H1 (cell line): ENCODE measurements at regions not wholly inside any gene's neighbourhood (a gene's known extent, or its start where the extent isn't known, plus 50 kb on each side); places are given as distances from the start of the nearest gene placed in this dataset.

ENCODE experiments used
- CTCF ChIA-PET: fragments of 300-600 bp; sonication (Branson Sonifier 250); formaldehyde crosslinking; loops from one replicate; lab custom pipeline; 2021; ENCODE audit not compliant: partially characterized antibody; lab: Charles Lee
- POLR2A ChIA-PET: fragments of 300-600 bp; sonication (Branson Sonifier 250); formaldehyde crosslinking; loops from one replicate; lab custom pipeline; 2021; ENCODE audit warnings: inconsistent platforms; ENCODE audit not compliant: partially characterized antibody; lab: Charles Lee
- DNase-seq, 2 experiments: peaks; one replicate each; pipeline versions ENCODE4 v3.0.0 to v3.0.0-alpha.2; 2010 to 2022; ENCODE audit warnings: low spot score in 2 of 2, low read depth in 1 of 2, mixed read lengths in 1 of 2
- FAIRE-seq: peaks from 2 replicates; lab custom pipeline; 2011; peaks lifted over from hg19 to GRCh38; lab: Jason Lieb, UNC
- H2AFZ ChIP-seq: 2 replicates; pipeline ENCODE4 v1.8.1; 2012; ENCODE audit warnings: low read length, inconsistent platforms
- H2AK5ac ChIP-seq: 2 replicates; pipeline ENCODE4 v1.6.1; 2013; ENCODE audit warnings: low read depth, low read length
- H2BK120ac ChIP-seq: replicated peaks from 2 replicates; pipeline ENCODE3; 2013; ENCODE audit warnings: low read depth, low read length, inconsistent platforms
- H2BK12ac ChIP-seq: 2 replicates; pipeline ENCODE4 v1.6.1; 2013; ENCODE audit warnings: low read depth, low read length
- H2BK15ac ChIP-seq: 2 replicates; pipeline ENCODE4 v1.6.1; 2013; ENCODE audit warnings: low read length
- H2BK20ac ChIP-seq: 2 replicates; pipeline ENCODE4 v1.6.1; 2013; ENCODE audit warnings: low read length
- H2BK5ac ChIP-seq: 2 replicates; pipeline ENCODE4 v1.6.1; 2013; ENCODE audit warnings: low read depth, low read length
- H3K14ac ChIP-seq: 2 replicates; pipeline ENCODE4 v1.6.1; 2013; ENCODE audit warnings: inconsistent platforms; ENCODE audit not compliant: insufficient read length
- H3K18ac ChIP-seq: 2 replicates; pipeline ENCODE4 v1.6.1; 2013; ENCODE audit warnings: low read length; ENCODE audit errors: extremely low read depth
- H3K23ac ChIP-seq: 2 replicates; pipeline ENCODE4 v1.6.1; 2013; ENCODE audit warnings: inconsistent platforms; ENCODE audit not compliant: insufficient read length
- H3K23me2 ChIP-seq: 2 replicates; pipeline ENCODE4 v1.6.1; 2013; ENCODE audit warnings: low read depth, low read length
- H3K27ac ChIP-seq: 2 replicates; pipeline ENCODE4 v1.6.1; 2011; ENCODE audit warnings: low read depth, low read length, inconsistent platforms
- H3K27me3 ChIP-seq, 4 experiments: replicated peaks in 1 of 4; 1 replicate in 1 of 4; 2 replicates in 3 of 4; pipeline versions ENCODE4 v1.6.1 to v1.8.1; 2011 to 2013; ENCODE audit warnings: low read length in 3 of 4, mild to moderate bottlenecking in 3 of 4, inconsistent platforms in 2 of 4, mixed read lengths in 2 of 4, moderate library complexity in 1 of 4; ENCODE audit not compliant: control insufficient read depth in 3 of 4, insufficient read depth in 3 of 4; ENCODE audit errors: extremely low read depth in 1 of 4
- H3K36me3 ChIP-seq, 4 experiments: 2 replicates each; pipeline versions ENCODE4 v1.6.1 to v1.8.1; 2011 to 2013; ENCODE audit warnings: mild to moderate bottlenecking in 4 of 4, low read length in 3 of 4, moderate library complexity in 2 of 4, control low read depth in 1 of 4, inconsistent platforms in 1 of 4; ENCODE audit not compliant: insufficient read depth in 4 of 4, control insufficient read depth in 2 of 4
- H3K4ac ChIP-seq: replicated peaks from 2 replicates; pipeline ENCODE3; 2013; ENCODE audit warnings: low read length, low read depth, mixed read lengths, inconsistent platforms; ENCODE audit not compliant: insufficient read length
- H3K4me1 ChIP-seq, 4 experiments: replicated peaks in 1 of 4; 1 replicate in 1 of 4; 2 replicates in 3 of 4; pipeline versions ENCODE4 v1.6.1 to v1.8.1; 2011 to 2013; ENCODE audit warnings: low read length in 3 of 4, inconsistent platforms in 2 of 4, mixed read lengths in 1 of 4; ENCODE audit not compliant: insufficient read depth in 4 of 4, control insufficient read depth in 3 of 4
- H3K4me2 ChIP-seq, 2 experiments: 2 replicates each; pipeline versions ENCODE4 v1.6.1 to v1.8.1; 2011 to 2013; ENCODE audit warnings: low read depth in 2 of 2, low read length in 2 of 2, control low read depth in 1 of 2, inconsistent platforms in 1 of 2, mild to moderate bottlenecking in 1 of 2; ENCODE audit not compliant: insufficient read depth in 1 of 2
- H3K4me3 ChIP-seq, 4 experiments: fragments of 200-600, 300-600 bp in 1 of 4; sonication (generic), shearing (Covaris generic), sonication (Bioruptor Twin) in 1 of 4; 2 replicates each; pipeline versions ENCODE4 v1.5.1 to v1.8.1; 2011 to 2016; ENCODE audit warnings: low read length in 4 of 4, low read depth in 3 of 4, control low read depth in 2 of 4, inconsistent platforms in 2 of 4, mild to moderate bottlenecking in 2 of 4, mixed read lengths in 1 of 4, moderate library complexity in 1 of 4; ENCODE audit not compliant: insufficient read depth in 2 of 4; ENCODE audit errors: extremely low read depth in 1 of 4
- H3K56ac ChIP-seq: replicated peaks from 2 replicates; pipeline ENCODE3; 2013; ENCODE audit warnings: low read depth, mild to moderate bottlenecking, mixed read lengths, low read length, inconsistent platforms; ENCODE audit not compliant: insufficient read length
- H3K79me1 ChIP-seq: 2 replicates; pipeline ENCODE4 v1.6.1; 2013; ENCODE audit warnings: low read depth, low read length, control low read depth
- H3K79me2 ChIP-seq, 2 experiments: 2 replicates each; pipeline versions ENCODE4 v1.6.1 to v1.8.1; 2012 to 2013; ENCODE audit warnings: low read length in 2 of 2, mild to moderate bottlenecking in 2 of 2, inconsistent platforms in 1 of 2; ENCODE audit not compliant: insufficient read depth in 2 of 2, control insufficient read depth in 1 of 2
- H3K9ac ChIP-seq, 4 experiments: replicated peaks in 1 of 4; 1 replicate in 1 of 4; 2 replicates in 3 of 4; pipeline versions ENCODE4 v1.6.1 to v1.8.1; 2011 to 2013; ENCODE audit warnings: low read depth in 3 of 4, low read length in 3 of 4, control low read depth in 2 of 4, mild to moderate bottlenecking in 2 of 4, moderate library complexity in 2 of 4, inconsistent platforms in 1 of 4; ENCODE audit errors: extremely low read depth in 1 of 4
- H3K9me3 ChIP-seq, 2 experiments: 2 replicates each; pipeline versions ENCODE4 v1.6.1 to v1.8.1; 2012 to 2013; ENCODE audit warnings: mild to moderate bottlenecking in 2 of 2, moderate library complexity in 2 of 2, control low read depth in 1 of 2, inconsistent platforms in 1 of 2, low read depth in 1 of 2, low read length in 1 of 2, mixed read lengths in 1 of 2; ENCODE audit not compliant: insufficient read depth in 2 of 2
- H4K20me1 ChIP-seq, 2 experiments: replicated peaks in 1 of 2; 2 replicates each; pipeline versions ENCODE3 to v1.8.1; 2011 to 2013; ENCODE audit warnings: inconsistent platforms in 2 of 2, low read length in 2 of 2, mild to moderate bottlenecking in 1 of 2; ENCODE audit not compliant: insufficient read depth in 2 of 2, control insufficient read depth in 1 of 2
- H4K5ac ChIP-seq: 2 replicates; pipeline ENCODE4 v1.6.1; 2013; ENCODE audit warnings: low read length, low read depth, mixed read lengths, inconsistent platforms; ENCODE audit not compliant: insufficient read length
- H4K8ac ChIP-seq: 2 replicates; pipeline ENCODE4 v1.8.0; 2013; ENCODE audit warnings: mild to moderate bottlenecking, moderate library complexity, low read length, inconsistent platforms; ENCODE audit not compliant: insufficient read depth; ENCODE audit errors: extremely low read depth
- H4K91ac ChIP-seq: replicated peaks from 2 replicates; pipeline ENCODE3; 2013; ENCODE audit warnings: low read length, mixed read lengths, inconsistent platforms; ENCODE audit not compliant: insufficient read length
- ATF2 ChIP-seq: IDR thresholded peaks from 2 replicates; pipeline ENCODE4 v1.6.1; 2012; ENCODE audit warnings: low read length, inconsistent platforms
- BRCA1 ChIP-seq: IDR thresholded peaks from 2 replicates; pipeline ENCODE4 v1.6.1; 2012; ENCODE audit warnings: low read depth, low read length, improper control_type of control experiment
- EZH2 ChIP-seq: fragments of 200-600 bp; sonication (generic); IDR thresholded peaks from 2 replicates; pipeline ENCODE4 v1.7.1; 2012; ENCODE audit warnings: low read depth, mild to moderate bottlenecking, moderate library complexity, low read length, inconsistent platforms; ENCODE audit not compliant: severe bottlenecking
- GTF2F1 ChIP-seq: IDR thresholded peaks from 2 replicates; pipeline ENCODE4 v1.6.1; 2012; ENCODE audit warnings: low read depth, low read length, improper control_type of control experiment, borderline replicate concordance
- POU5F1 ChIP-seq: IDR thresholded peaks from 2 replicates; pipeline ENCODE4 v1.6.1; 2011; ENCODE audit warnings: low read depth, mild to moderate bottlenecking, low read length, moderate library complexity
- RNF2 ChIP-seq: fragments of 200-900, 300-1000 bp; sonication (generic); IDR thresholded peaks from 2 replicates; pipeline ENCODE4 v1.7.1; 2016; ENCODE audit warnings: borderline replicate concordance, low read depth, mild to moderate bottlenecking, antibody characterized with exemption, low read length; ENCODE audit not compliant: poor library complexity, severe bottlenecking; ENCODE audit errors: missing control alignments
- SP2 ChIP-seq: IDR thresholded peaks from 2 replicates; pipeline ENCODE4 v1.6.1; 2012; ENCODE audit warnings: mild to moderate bottlenecking, low read length, inconsistent platforms
- TAF1 ChIP-seq: IDR thresholded peaks from 2 replicates; pipeline ENCODE4 v1.6.1; 2011; ENCODE audit warnings: mild to moderate bottlenecking, low read depth, low read length
- YY1 ChIP-seq: IDR thresholded peaks from 2 replicates; pipeline ENCODE4 v1.6.1; 2011; ENCODE audit warnings: low read depth, mild to moderate bottlenecking, low read length
- ZNF274 ChIP-seq: IDR thresholded peaks from 2 replicates; pipeline ENCODE4 v1.7.0; 2012; ENCODE audit warnings: low read length, borderline replicate concordance; ENCODE audit errors: extremely low read depth
- WGBS, 2 experiments: shearing (Covaris generic) in 1 of 2; methylation state at CpG; one replicate each; pipeline versions ENCODE4 v1.1.6 to v1.1.7; 2013 to 2015; ENCODE audit warnings: low lambda C conversion rate in 2 of 2, mixed read lengths in 2 of 2, inconsistent platforms in 1 of 2, low coverage in 1 of 2, missing lambda C conversion rate in 1 of 2; ENCODE audit not compliant: insufficient replicate concordance in 2 of 2, insufficient coverage in 1 of 2, insufficient read length in 1 of 2; ENCODE audit errors: extremely low coverage in 1 of 2, missing lambda C conversion rate in 1 of 2; 5-methylcytosine and 5-hydroxymethylcytosine counted together

DNA sequence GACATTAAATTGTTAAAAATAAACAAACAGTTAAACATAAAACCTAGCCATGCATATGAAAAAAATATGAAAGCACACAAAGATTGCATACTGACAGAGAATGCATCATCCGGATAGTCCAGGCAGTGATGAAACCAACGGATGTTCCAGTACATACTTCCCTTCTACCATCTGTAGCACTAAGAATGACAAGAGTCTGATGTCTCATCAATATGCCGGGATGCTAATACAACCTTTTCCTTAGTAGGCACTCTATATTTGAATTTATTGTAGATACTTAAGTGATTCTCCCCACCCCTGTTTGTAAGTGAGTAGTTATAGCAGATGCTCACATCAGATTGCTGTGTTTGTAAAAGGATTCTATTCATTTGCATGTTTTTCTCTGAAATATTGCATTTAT is 571.2 kb upstream of the WWC1 start:
- H3K18ac ChIP-seq: no peak overlapping the region
- no peak for DNase-seq
- H3K23me2 ChIP-seq: no peaks in the 10 kb centered on the region
- H4K91ac ChIP-seq: no peak overlapping the region
- H3K4ac ChIP-seq: no peak overlapping the region
- no peak overlapping the region for H3K14ac ChIP-seq
- H2AK5ac ChIP-seq: no peak overlapping the region
- H3K79me1 ChIP-seq: no peaks in the 10 kb centered on the region
- H3K4me3 ChIP-seq: no peak overlapping the region
- WGBS, 2 experiments: 95% methylated on average over 3 of the region's 3 CpGs; no CpG with 5 or more reads in 1 of the 2 experiments
- no peak overlapping the region for H2BK120ac ChIP-seq
- no peak overlapping the region for H4K5ac ChIP-seq
- H3K56ac ChIP-seq: no peak overlapping the region
- H2BK12ac ChIP-seq: no peak overlapping the region
- no peaks in the 10 kb centered on the region for H3K79me2 ChIP-seq
- POLR2A ChIA-PET: no interaction called here
- H2BK5ac ChIP-seq: no peak overlapping the region
- H3K36me3 ChIP-seq: no peaks in the 10 kb centered on the region
- no peak for FAIRE-seq
- no peak overlapping the region for H3K27ac ChIP-seq
- no peak overlapping the region for H3K23ac ChIP-seq
- no peaks in the 10 kb centered on the region for H4K20me1 ChIP-seq
- H3K9ac ChIP-seq: no peak overlapping the region
- no peak overlapping the region for H4K8ac ChIP-seq
- CTCF ChIA-PET: no interaction called here
- peaks cover 0 to 3% (median 1%) of the 10 kb centered on the region in 4 experiments; a peak in 1 of 7 replicates for H3K4me1 ChIP-seq
- H2BK15ac ChIP-seq: no peak overlapping the region
- H2BK20ac ChIP-seq: no peak overlapping the region
- H3K9me3 ChIP-seq: no peaks in the 10 kb centered on the region
- H2AFZ ChIP-seq: no peak overlapping the region
- H3K27me3 ChIP-seq: no peaks in the 10 kb centered on the region
- no peak overlapping the region for H3K4me2 ChIP-seq
- TF ChIP-seq RNF2 (no peak), BRCA1 (no peak), YY1 (no peak), TAF1 (no peak), POU5F1 (no peak), ATF2 (no peak), GTF2F1 (no peak), SP2 (no peak), ZNF274 (no peak), EZH2 (no peak)
